Endothelial cell of umbilical vein (primary cell): ENCODE measurements at regions not wholly inside any gene's neighbourhood (a gene's known extent, or its start where the extent isn't known, plus 50 kb on each side); places are given as distances from the start of the nearest gene placed in this dataset.

Experiments
- BruUV-seq: library from RNA; stranded (reverse); fragments of 400-500 nt; replicated peaks from 2 replicates; lab custom pipeline; 2021; lab: Mats Ljungman, UMichigan
- CTCF ChIA-PET: fragments of 300-600, 350-600 bp; sonication (Branson Sonifier 250); formaldehyde crosslinking; loops from one replicate; lab custom pipeline; 2021; ENCODE audit warnings: antibody characterized with exemption, inconsistent platforms; lab: Charles Lee
- POLR2A ChIA-PET: fragments of 300-600, 350-600 bp; sonication (Branson Sonifier 250); formaldehyde crosslinking; loops from one replicate; lab custom pipeline; 2021; ENCODE audit warnings: antibody characterized with exemption, inconsistent platforms; lab: Charles Lee
- DNase-seq: peaks from one replicate; pipeline ENCODE4 v3.0.0-alpha.2; 2011; ENCODE audit warnings: low read depth, low spot score
- FAIRE-seq: peaks from 2 replicates; lab custom pipeline; 2011; peaks lifted over from hg19 to GRCh38; lab: Jason Lieb, UNC
- H2AFZ ChIP-seq: 2 replicates; pipeline ENCODE4 v1.6.0; 2012; ENCODE audit warnings: low read depth, low read length, control low read depth, inconsistent platforms
- H3K27ac ChIP-seq: 2 replicates; pipeline ENCODE4 v1.5.1; 2011; ENCODE audit warnings: low read depth, mild to moderate bottlenecking, control low read depth, low read length, moderate library complexity; ENCODE audit not compliant: insufficient read depth
- H3K27me3 ChIP-seq, 2 experiments: 2 replicates each; pipeline versions ENCODE4 v1.6.0 to v1.6.1; 2011; ENCODE audit warnings: low read length in 2 of 2, mixed read lengths in 1 of 2; ENCODE audit not compliant: control insufficient read depth in 2 of 2, insufficient read depth in 2 of 2
- H3K36me3 ChIP-seq, 2 experiments: 2 replicates in 1 of 2; 3 replicates in 1 of 2; pipeline ENCODE4 v1.5.1; 2011; ENCODE audit warnings: low read length in 2 of 2, mild to moderate bottlenecking in 1 of 2, moderate library complexity in 1 of 2; ENCODE audit not compliant: control insufficient read depth in 2 of 2, insufficient read depth in 2 of 2; ENCODE audit errors: extremely low read depth in 1 of 2
- H3K4me1 ChIP-seq: 3 replicates; pipeline ENCODE4 v1.5.1; 2011; ENCODE audit warnings: mild to moderate bottlenecking, low read length; ENCODE audit not compliant: control insufficient read depth, insufficient read depth; ENCODE audit errors: extremely low read depth
- H3K4me2 ChIP-seq: 2 replicates; pipeline ENCODE4 v1.6.1; 2011; ENCODE audit warnings: low read length, control low read depth, mixed read lengths; ENCODE audit not compliant: insufficient read depth
- H3K4me3 ChIP-seq, 3 experiments: fragments of 200-600 bp in 1 of 3; sonication (generic), shearing (Covaris generic) in 1 of 3; replicated peaks in 1 of 3; 2 replicates each; pipeline ENCODE4 v1.5.1; 2011 to 2016; ENCODE audit warnings: control low read depth in 3 of 3, low read length in 3 of 3, mild to moderate bottlenecking in 2 of 3, inconsistent platforms in 1 of 3, low read depth in 1 of 3, moderate library complexity in 1 of 3; ENCODE audit not compliant: insufficient read depth in 1 of 3
- H3K79me2 ChIP-seq: 2 replicates; pipeline ENCODE4 v1.6.0; 2012; ENCODE audit warnings: low read length, inconsistent platforms; ENCODE audit not compliant: control insufficient read depth, insufficient read depth
- H3K9ac ChIP-seq: replicated peaks from 2 replicates; pipeline ENCODE3; 2011; ENCODE audit warnings: low read length, control low read depth; ENCODE audit not compliant: insufficient read depth; ENCODE audit errors: extremely low read depth
- H3K9me1 ChIP-seq: replicated peaks from 3 replicates; pipeline ENCODE4 v1.6.0; 2011; ENCODE audit warnings: mild to moderate bottlenecking, low read length; ENCODE audit not compliant: control insufficient read depth, insufficient read depth; ENCODE audit errors: extremely low read depth
- H3K9me3 ChIP-seq: replicated peaks from 2 replicates; pipeline ENCODE4 v1.5.1; 2012; ENCODE audit warnings: low read length, inconsistent platforms; ENCODE audit not compliant: control insufficient read depth, insufficient read depth
- H4K20me1 ChIP-seq: replicated peaks from 2 replicates; pipeline ENCODE3; 2011; ENCODE audit warnings: mild to moderate bottlenecking, low read length; ENCODE audit not compliant: control insufficient read depth, insufficient read depth; ENCODE audit errors: extremely low read depth
- CTCF ChIP-seq, 2 donors: IDR thresholded peaks; 1 replicate in 1 of 2; 2 replicates in 1 of 2; pipeline ENCODE4 v1.5.1; 2011; ENCODE audit warnings: low read length in 2 of 2, mild to moderate bottlenecking in 2 of 2, moderate library complexity in 2 of 2, control low read depth in 1 of 2, inconsistent platforms in 1 of 2, low read depth in 1 of 2; ENCODE audit not compliant: insufficient read depth in 1 of 2; ENCODE audit errors: extremely low read depth in 1 of 2
- EZH2 ChIP-seq: IDR thresholded peaks from 2 replicates; pipeline ENCODE4 v1.6.1; 2012; ENCODE audit warnings: borderline replicate concordance, low read depth, mild to moderate bottlenecking, moderate library complexity, low read length, inconsistent platforms; ENCODE audit not compliant: severe bottlenecking
- FOS ChIP-seq: IDR thresholded peaks from 2 replicates; pipeline ENCODE4 v1.6.1; 2011; ENCODE audit warnings: mild to moderate bottlenecking, low read length, moderate library complexity, borderline replicate concordance; ENCODE audit not compliant: insufficient read depth
- GATA2 ChIP-seq: IDR thresholded peaks from 2 replicates; pipeline ENCODE4 v1.7.0; 2011; ENCODE audit warnings: low read depth, mild to moderate bottlenecking, moderate library complexity, mixed read lengths, low read length; ENCODE audit not compliant: insufficient read length, insufficient read depth
- JUN ChIP-seq: IDR thresholded peaks from 2 replicates; pipeline ENCODE4 v1.6.1; 2011; ENCODE audit warnings: borderline replicate concordance, low read depth; ENCODE audit not compliant: insufficient read length, insufficient read depth
- MYC ChIP-seq: IDR thresholded peaks from one replicate; pipeline ENCODE4 v1.6.1; 2011; ENCODE audit warnings: mild to moderate bottlenecking, low read depth, low read length
- POLR2A ChIP-seq: IDR thresholded peaks from 2 replicates; pipeline ENCODE4 v1.6.1; 2012; ENCODE audit warnings: low read depth, mild to moderate bottlenecking, control low read depth, low read length
- POLR2AphosphoS5 ChIP-seq: IDR thresholded peaks from 2 replicates; pipeline ENCODE4 v1.6.1; 2012; ENCODE audit warnings: low read depth, mild to moderate bottlenecking, control low read depth, low read length, moderate library complexity; ENCODE audit not compliant: insufficient read depth
- dilution Hi-C: fragments of 300-500 bp; cut with MboI; formaldehyde crosslinking; loops from one replicate; pipeline ENCODE4 v1.15.0; 2019; ENCODE audit warnings: low sequenced_read_pairs; ENCODE audit not compliant: extremely low pct_ligation_motif_present
- intact Hi-C: fragments of 100-400 bp; cut with micrococcal nuclease; formaldehyde crosslinking; loops from one replicate; pipeline ENCODE4 v1.10.0; 2022
- TF ChIP-seq, protein P1 (sequence below): IDR thresholded peaks from 2 replicates; pipeline ENCODE4 v1.6.1; 2011; ENCODE audit not compliant: insufficient read depth, insufficient read length

- no peaks in the 10 kb centered on the region for H3K9me3 ChIP-seq
- no TSS peak for BruUV-seq
- POLR2A ChIA-PET, result no interaction called here
- dilution Hi-C loops (no loop called here), intact Hi-C loops (no loop called here)
- DNase-seq (no peak), FAIRE-seq (no peak)
- H3K27me3 ChIP-seq, result peaks cover 0 to 1% of the 10 kb centered on the region in 2 experiments
- H3K79me2 ChIP-seq, result no peaks in the 10 kb centered on the region
- H3K27ac ChIP-seq, result no peak overlapping the region
- no peak overlapping the region for H3K9ac ChIP-seq
- H3K9me1 ChIP-seq, result no peaks in the 10 kb centered on the region
- no peak overlapping the region for H3K4me2 ChIP-seq
- no peaks in the 10 kb centered on the region for H4K20me1 ChIP-seq
- CTCF ChIA-PET, result no interaction called here
- no peak overlapping the region for H2AFZ ChIP-seq
- no peaks in the 10 kb centered on the region for H3K4me1 ChIP-seq
- H3K36me3 ChIP-seq, result no peaks in the 10 kb centered on the region
- TF ChIP-seq JUN (no peak), GATA2 (no peak), FOS (no peak), POLR2AphosphoS5 (no peak), CTCF (IDR thresholded peaks at IDR 0.05; ENCODE audit: extremely low read depth in 1 of 2, insufficient read depth in 1 of 2, low read depth in 1 of 2, low read length in 2 of 2) (no peak), EZH2 (no peak), MYC (no peak), POLR2A (no peak)
- TF ChIP-seq, protein P1, sequence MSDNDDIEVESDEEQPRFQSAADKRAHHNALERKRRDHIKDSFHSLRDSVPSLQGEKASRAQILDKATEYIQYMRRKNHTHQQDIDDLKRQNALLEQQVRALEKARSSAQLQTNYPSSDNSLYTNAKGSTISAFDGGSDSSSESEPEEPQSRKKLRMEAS, result no peak
- no peak overlapping the region for H3K4me3 ChIP-seq
Observed at GRCh38 chr2:15804246-15804619, 136.1 kb upstream of the MYCN start.
